Brain microvascular endothelial cell (primary cell): ENCODE measurements at regions not wholly inside any gene's neighbourhood (a gene's known extent, or its start where the extent isn't known, plus 50 kb on each side); places are given as distances from the start of the nearest gene placed in this dataset.

ENCODE experiments used
- DNase-seq: peaks from one replicate; pipeline ENCODE4 v3.0.0-alpha.2; 2020
- H3K27ac ChIP-seq: fragments of 250-450 bp; sonication (Bioruptor Pico); 2 replicates; pipeline ENCODE4 v1.5.1; 2020; ENCODE audit warnings: mild to moderate bottlenecking, moderate library complexity
- H3K27me3 ChIP-seq: fragments of 250-450 bp; sonication (Bioruptor Pico); replicated peaks from 2 replicates; pipeline ENCODE4 v1.5.1; 2020; ENCODE audit warnings: mild to moderate bottlenecking
- H3K36me3 ChIP-seq: fragments of 250-450 bp; sonication (Bioruptor Pico); replicated peaks from 2 replicates; pipeline ENCODE4 v1.5.1; 2020; ENCODE audit warnings: mild to moderate bottlenecking
- H3K4me3 ChIP-seq: 2 replicates; pipeline ENCODE4 v1.5.1; 2011; ENCODE audit warnings: low read depth, mild to moderate bottlenecking, control low read depth, low read length, moderate library complexity
- CTCF ChIP-seq: IDR thresholded peaks from 2 replicates; pipeline ENCODE4 v1.5.1; 2011; ENCODE audit warnings: low read depth, mild to moderate bottlenecking, moderate library complexity, low read length, control low read depth, inconsistent platforms; ENCODE audit errors: missing control alignments
- in situ Hi-C: cut with HindIII; loops from 2 replicates; pipeline ENCODE4 v1.10.0; 2017; ENCODE audit warnings: low sequenced_read_pairs, low pct_ligation_motif_present

- H3K27ac ChIP-seq = no peak overlapping the region
- in situ Hi-C loops = no loop called here
- H3K4me3 ChIP-seq = no peak overlapping the region
- peak; percentile 51 for TF ChIP-seq CTCF
- DNase-seq = peak; percentile 34
- H3K27me3 ChIP-seq = no peaks in the 10 kb centered on the region
- H3K36me3 ChIP-seq = no peaks in the 10 kb centered on the region
Measured at GRCh38 chr2:179340678-179341077, 76.0 kb upstream of the SESTD1 start.

DNA sequence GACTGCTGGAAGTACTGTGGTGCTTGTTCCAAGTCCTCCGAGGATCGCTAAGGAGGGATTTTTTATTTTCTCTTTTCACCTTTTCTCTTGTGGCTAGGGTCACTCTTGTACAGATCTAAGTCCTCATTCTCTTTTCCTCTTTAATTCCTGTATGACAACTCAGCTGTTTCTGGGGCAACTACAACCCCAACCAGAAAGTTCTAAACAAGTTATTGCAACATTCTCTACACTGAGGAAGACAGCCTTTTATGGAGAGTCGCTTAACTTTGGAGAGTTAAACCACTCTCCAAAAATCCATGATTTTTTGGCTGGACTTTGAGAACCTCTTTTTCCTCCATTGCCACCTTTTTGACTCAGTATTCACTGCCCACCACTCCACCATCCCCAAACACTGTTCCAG, 74.0 kb upstream of the SESTD1 start:
- Histone ChIP-seq H3K27ac (no peak overlapping the region), H3K27me3 (no peaks in the 10 kb centered on the region), H3K4me3 (no peak overlapping the region), H3K36me3 (no peaks in the 10 kb centered on the region)
- no peak for TF ChIP-seq CTCF
- in situ Hi-C loops = no loop called here
- no peak for DNase-seq

GRCh38 chr2:179336782-179337534, 72.3 kb upstream of the SESTD1 start:
- Histone ChIP-seq H3K27me3 (no peaks in the 10 kb centered on the region), H3K4me3 (no peak overlapping the region), H3K36me3 (no peaks in the 10 kb centered on the region), H3K27ac (no peak overlapping the region)
- TF ChIP-seq CTCF = no peak
- DNase-seq = no peak
- in situ Hi-C loops = no loop called here

DNA sequence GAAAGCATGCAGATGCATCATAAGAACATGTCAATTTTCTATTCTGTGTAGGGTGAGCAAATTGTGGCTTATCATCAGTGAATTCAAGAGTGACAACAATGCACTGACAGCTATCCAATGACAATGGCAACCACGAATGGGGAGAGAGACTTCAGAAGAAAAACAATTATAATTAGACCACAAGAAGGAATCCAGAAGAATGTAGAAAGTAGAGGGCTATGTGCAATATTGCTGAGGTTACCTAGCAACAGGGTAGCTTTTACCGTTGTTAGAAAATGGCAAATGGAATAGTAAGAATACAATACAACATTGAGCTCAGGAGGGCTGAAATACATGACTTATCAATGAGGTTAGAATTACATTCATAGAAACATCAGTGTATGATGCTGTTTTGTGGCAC, 71.1 kb upstream of the SESTD1 start:
- in situ Hi-C loops = no loop called here
- Histone ChIP-seq H3K36me3 (no peaks in the 10 kb centered on the region), H3K4me3 (no peak overlapping the region), H3K27me3 (no peaks in the 10 kb centered on the region), H3K27ac (no peak overlapping the region)
- no peak for TF ChIP-seq CTCF
- no peak for DNase-seq

- Histone ChIP-seq H3K4me3 (no peak overlapping the region), H3K27me3 (no peaks in the 10 kb centered on the region), H3K36me3 (no peaks in the 10 kb centered on the region), H3K27ac (no peak overlapping the region)
- in situ Hi-C loops = no loop called here
- TF ChIP-seq CTCF = no peak
- peak; percentile 83 for DNase-seq
Measured at GRCh38 chr2:179332903-179333302, 68.3 kb upstream of the SESTD1 start.

- Histone ChIP-seq H3K27me3 (no peaks in the 10 kb centered on the region), H3K4me3 (no peak overlapping the region), H3K36me3 (no peaks in the 10 kb centered on the region), H3K27ac (no peak overlapping the region)
- in situ Hi-C loops = no loop called here
- TF ChIP-seq CTCF = no peak
- DNase-seq = no peak
Measured at GRCh38 chr2:179331061-179331460, 66.4 kb upstream of the SESTD1 start.
